Activated CD8-positive, alpha-beta T cell treated with anti-CD3 and anti-CD28 coated beads for 36 hours (primary cell): ENCODE measurements at regions not wholly inside any gene's neighbourhood (a gene's known extent, or its start where the extent isn't known, plus 50 kb on each side); places are given as distances from the start of the nearest gene placed in this dataset.

ENCODE experiments used
- ATAC-seq: fragments of 200-7000 bp; cut with Tn5 transposase; one replicate; pipeline ENCODE4 v1.10.0; 2021; ENCODE audit warnings: mild to moderate bottlenecking, moderate library complexity
- CTCF ChIA-PET: fragments of 350-600 bp; sonication (Branson Sonifier 250); formaldehyde crosslinking; loops from one replicate; lab custom pipeline; 2021; ENCODE audit warnings: antibody characterized with exemption; lab: Charles Lee
- POLR2A ChIA-PET: fragments of 350-600 bp; sonication (Branson Sonifier 250); formaldehyde crosslinking; loops from one replicate; lab custom pipeline; 2021; ENCODE audit warnings: antibody characterized with exemption; lab: Charles Lee
- DNase-seq: peaks from one replicate; pipeline ENCODE4 v3.0.0-alpha.2; 2020
- H3K27ac Mint-ChIP-seq: one replicate; pipeline ENCODE4 v1.8.0; 2021; ENCODE audit warnings: mild to moderate bottlenecking, mixed read lengths
- H3K27me3 Mint-ChIP-seq: one replicate; pipeline ENCODE4 v1.8.0; 2021; ENCODE audit warnings: mixed read lengths
- H3K36me3 Mint-ChIP-seq: one replicate; pipeline ENCODE4 v1.8.0; 2021; ENCODE audit warnings: low read depth, mixed read lengths
- H3K4me1 Mint-ChIP-seq: one replicate; pipeline ENCODE4 v1.8.0; 2021; ENCODE audit warnings: low read depth, mixed read lengths
- H3K4me3 Mint-ChIP-seq: one replicate; pipeline ENCODE4 v1.8.0; 2021; ENCODE audit warnings: mild to moderate bottlenecking, moderate library complexity, mixed read lengths
- H3K9me3 Mint-ChIP-seq: one replicate; pipeline ENCODE4 v1.8.0; 2021; ENCODE audit warnings: mixed read lengths
- intact Hi-C: fragments of 100-400 bp; cut with micrococcal nuclease; formaldehyde crosslinking; loops from one replicate; pipeline ENCODE4 v1.10.0; 2022
- TF ChIP-seq, protein P1 (sequence below): fragments of 200-600 bp; IDR thresholded peaks from one replicate; pipeline ENCODE4 v1.8.0; 2022; ENCODE audit warnings: antibody characterized with exemption, mild to moderate bottlenecking

GRCh38 chr2:187857826-187858225, 303.6 kb upstream of the TFPI start:
- no peaks in the 10 kb centered on the region for H3K9me3 Mint-ChIP-seq
- H3K27me3 Mint-ChIP-seq: no peaks in the 10 kb centered on the region
- H3K36me3 Mint-ChIP-seq: no peaks in the 10 kb centered on the region
- no peak overlapping the region for H3K4me3 Mint-ChIP-seq
- TF ChIP-seq, protein P1, sequence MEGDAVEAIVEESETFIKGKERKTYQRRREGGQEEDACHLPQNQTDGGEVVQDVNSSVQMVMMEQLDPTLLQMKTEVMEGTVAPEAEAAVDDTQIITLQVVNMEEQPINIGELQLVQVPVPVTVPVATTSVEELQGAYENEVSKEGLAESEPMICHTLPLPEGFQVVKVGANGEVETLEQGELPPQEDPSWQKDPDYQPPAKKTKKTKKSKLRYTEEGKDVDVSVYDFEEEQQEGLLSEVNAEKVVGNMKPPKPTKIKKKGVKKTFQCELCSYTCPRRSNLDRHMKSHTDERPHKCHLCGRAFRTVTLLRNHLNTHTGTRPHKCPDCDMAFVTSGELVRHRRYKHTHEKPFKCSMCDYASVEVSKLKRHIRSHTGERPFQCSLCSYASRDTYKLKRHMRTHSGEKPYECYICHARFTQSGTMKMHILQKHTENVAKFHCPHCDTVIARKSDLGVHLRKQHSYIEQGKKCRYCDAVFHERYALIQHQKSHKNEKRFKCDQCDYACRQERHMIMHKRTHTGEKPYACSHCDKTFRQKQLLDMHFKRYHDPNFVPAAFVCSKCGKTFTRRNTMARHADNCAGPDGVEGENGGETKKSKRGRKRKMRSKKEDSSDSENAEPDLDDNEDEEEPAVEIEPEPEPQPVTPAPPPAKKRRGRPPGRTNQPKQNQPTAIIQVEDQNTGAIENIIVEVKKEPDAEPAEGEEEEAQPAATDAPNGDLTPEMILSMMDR: no peak
- ChIA-PET POLR2A (no interaction called here), CTCF (no interaction called here)
- DNase-seq: no peak
- intact Hi-C loops: no loop called here
- no peaks in the 10 kb centered on the region for H3K4me1 Mint-ChIP-seq
- ATAC-seq: no peak
- no peak overlapping the region for H3K27ac Mint-ChIP-seq

GRCh38 chr2:187862715-187863114, 308.5 kb upstream of the TFPI start:
- Mint-ChIP-seq H3K27ac (no peak overlapping the region), H3K9me3 (no peaks in the 10 kb centered on the region), H3K36me3 (no peaks in the 10 kb centered on the region), H3K4me3 (no peak overlapping the region), H3K4me1 (no peaks in the 10 kb centered on the region), H3K27me3 (no peaks in the 10 kb centered on the region)
- CTCF ChIA-PET: interaction anchor here (0.7 kb wide), 1 partner anchor 19 kb away, joined by 3 read pairs; no protein-coding TSS in a partner anchor
- ATAC-seq (no peak), DNase-seq (no peak)
- intact Hi-C loops: no loop called here
- TF ChIP-seq, protein P1: no peak
- POLR2A ChIA-PET: no interaction called here

DNA sequence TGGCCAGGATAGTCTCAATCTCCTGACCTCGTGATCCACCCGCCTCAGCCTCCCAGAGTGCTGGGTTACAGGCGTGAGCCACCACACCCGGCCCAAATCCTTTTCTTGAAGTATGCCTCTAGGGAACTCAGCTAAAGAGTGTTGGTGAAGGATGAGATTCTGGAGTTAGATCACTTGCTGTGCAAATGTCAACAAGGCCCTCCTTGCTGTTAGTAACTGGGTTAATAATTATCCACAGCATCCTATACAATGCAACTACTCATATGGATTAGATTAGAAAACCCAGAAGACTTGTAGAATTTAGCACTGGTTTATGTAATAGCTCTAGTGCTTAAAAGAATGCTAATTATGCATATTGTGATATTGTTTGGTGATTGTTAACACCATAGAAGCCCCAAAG, 310.8 kb upstream of the TFPI start:
- CTCF ChIA-PET: no interaction called here
- Mint-ChIP-seq H3K27me3 (no peaks in the 10 kb centered on the region), H3K27ac (no peak overlapping the region), H3K9me3 (peaks cover 4% of the 10 kb centered on the region), H3K4me3 (no peak overlapping the region), H3K4me1 (no peaks in the 10 kb centered on the region), H3K36me3 (no peaks in the 10 kb centered on the region)
- intact Hi-C loops: no loop called here
- POLR2A ChIA-PET: no interaction called here
- TF ChIP-seq, protein P1: no peak
- no peak for DNase-seq
- ATAC-seq: no peak

GRCh38 chr2:187867165-187867564, 312.9 kb upstream of the TFPI start:
- Mint-ChIP-seq H3K27ac (no peak overlapping the region), H3K4me1 (no peaks in the 10 kb centered on the region), H3K9me3 (peaks cover 4% of the 10 kb centered on the region), H3K4me3 (no peak overlapping the region), H3K36me3 (no peaks in the 10 kb centered on the region), H3K27me3 (no peaks in the 10 kb centered on the region)
- ATAC-seq (no peak), DNase-seq (no peak)
- TF ChIP-seq, protein P1: no peak
- ChIA-PET CTCF (no interaction called here), POLR2A (no interaction called here)
- intact Hi-C loops: no loop called here

DNA sequence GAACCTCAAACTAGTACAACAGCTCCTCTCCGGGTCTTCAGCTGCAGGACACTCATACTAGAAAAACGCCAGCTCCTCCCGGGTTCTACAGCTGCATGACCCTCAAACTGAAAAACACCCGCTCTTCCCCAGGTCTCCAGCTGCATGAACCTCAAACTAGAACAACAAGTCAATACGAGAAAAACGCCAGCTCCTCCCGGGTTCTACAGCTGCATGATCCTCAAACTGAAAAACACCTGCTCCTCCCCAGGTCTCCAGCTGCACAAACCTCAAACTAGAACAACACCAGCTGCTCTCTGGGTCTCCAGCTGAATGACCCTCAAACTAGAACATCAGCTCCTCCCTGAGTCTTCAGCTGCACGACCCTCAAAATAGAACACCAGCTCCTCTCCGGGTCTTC, 315.0 kb upstream of the TFPI start:
- Mint-ChIP-seq H3K36me3 (no peaks in the 10 kb centered on the region), H3K4me3 (no peak overlapping the region), H3K27ac (no peak overlapping the region), H3K27me3 (no peaks in the 10 kb centered on the region), H3K4me1 (no peaks in the 10 kb centered on the region), H3K9me3 (peaks cover 4% of the 10 kb centered on the region)
- CTCF ChIA-PET: interaction anchor here (0.8 kb wide), 1 partner anchor 24 kb away, joined by 3 read pairs; no protein-coding TSS in a partner anchor
- ATAC-seq (no peak), DNase-seq (no peak)
- intact Hi-C loops: no loop called here
- POLR2A ChIA-PET: no interaction called here
- TF ChIP-seq, protein P1: no peak
